ENCODE measurements at regions not wholly inside any gene's neighbourhood (a gene's known extent, or its start where the extent isn't known, plus 50 kb on each side); places are given as distances from the start of the nearest gene placed in this dataset.
"Not testable (repeated sequence)": the region's sequence is repeated elsewhere in the genome, so short reads cannot be mapped to it uniquely, and the experiment has no call there.

DNA sequence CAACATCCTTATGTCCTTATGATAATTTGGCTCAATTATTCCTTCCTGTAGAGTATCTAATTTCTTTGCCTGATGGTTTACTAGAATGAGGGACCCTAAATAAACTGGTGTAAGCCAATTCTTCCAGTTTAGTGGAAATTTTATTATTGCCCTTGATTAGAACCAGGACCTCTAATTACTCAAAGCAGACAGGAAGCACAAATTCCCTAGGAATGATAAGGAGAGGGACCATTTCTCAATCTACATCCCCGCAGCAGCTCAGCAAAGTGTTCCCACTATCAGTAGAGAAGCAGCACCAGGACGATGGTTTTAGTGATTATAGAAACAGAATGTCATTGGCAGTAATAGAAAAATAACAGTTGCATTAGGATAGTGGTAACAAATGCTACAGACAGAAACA is 97.1 kb downstream of the PLPPR4 start:
- Mint-ChIP-seq H3K36me3 (ENCODE audit: low read depth) (no peaks in the 10 kb centered on the region), H3K4me1 (ENCODE audit: low read depth) (no peaks in the 10 kb centered on the region), H3K27ac (no peak overlapping the region), H3K4me3 (ENCODE audit: low read depth) (no peak overlapping the region), H3K9me3 (no peaks in the 10 kb centered on the region), H3K27me3 (ENCODE audit: low read depth) (no peaks in the 10 kb centered on the region)
- no peak for DNase-seq (ENCODE audit: low spot score)
- intact Hi-C loops (cut with micrococcal nuclease) = no loop called here

DNA sequence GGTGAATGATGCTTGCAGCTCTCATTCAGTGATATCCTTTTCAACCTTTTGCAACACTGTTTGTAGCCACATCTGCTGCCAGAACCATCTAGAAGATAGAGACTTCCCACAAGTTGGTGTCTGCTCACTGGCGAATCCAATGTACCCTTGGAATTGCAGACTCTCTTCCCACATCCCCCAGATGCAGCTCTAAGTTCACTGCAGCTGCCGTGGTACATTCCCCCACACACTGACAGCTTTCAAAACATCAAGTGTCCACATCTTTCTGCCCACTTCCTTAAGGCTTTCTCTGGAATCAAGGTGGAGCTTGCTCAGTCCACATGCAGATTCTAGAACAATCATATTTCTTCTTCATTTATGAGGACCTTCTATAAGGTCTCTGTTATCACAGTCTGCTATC is 99.2 kb downstream of the PLPPR4 start:
- H3K27ac Mint-ChIP-seq = no peak overlapping the region

GRCh38 chr1:99365141-99365540 is 100.8 kb downstream of the PLPPR4 start:
- Mint-ChIP-seq H3K4me1 (ENCODE audit: low read depth) (no peaks in the 10 kb centered on the region), H3K36me3 (ENCODE audit: low read depth) (no peaks in the 10 kb centered on the region), H3K27ac (no peak overlapping the region), H3K4me3 (ENCODE audit: low read depth) (no peak overlapping the region), H3K27me3 (ENCODE audit: low read depth) (no peaks in the 10 kb centered on the region), H3K9me3 (no peaks in the 10 kb centered on the region)
- intact Hi-C loops (cut with micrococcal nuclease) = no loop called here
- DNase-seq (ENCODE audit: low spot score) = no peak

More for the DNA sequence above, 99.2 kb downstream of the PLPPR4 start:
- H3K36me3 Mint-ChIP-seq (ENCODE audit: low read depth) = no peaks in the 10 kb centered on the region
- DNase-seq (ENCODE audit: low spot score) = no peak
- H3K9me3 Mint-ChIP-seq = no peaks in the 10 kb centered on the region
- intact Hi-C loops (cut with micrococcal nuclease) = no loop called here
- no peak overlapping the region for H3K4me3 Mint-ChIP-seq (ENCODE audit: low read depth)
- H3K27me3 Mint-ChIP-seq (ENCODE audit: low read depth) = no peaks in the 10 kb centered on the region
- no peaks in the 10 kb centered on the region for H3K4me1 Mint-ChIP-seq (ENCODE audit: low read depth)

DNA sequence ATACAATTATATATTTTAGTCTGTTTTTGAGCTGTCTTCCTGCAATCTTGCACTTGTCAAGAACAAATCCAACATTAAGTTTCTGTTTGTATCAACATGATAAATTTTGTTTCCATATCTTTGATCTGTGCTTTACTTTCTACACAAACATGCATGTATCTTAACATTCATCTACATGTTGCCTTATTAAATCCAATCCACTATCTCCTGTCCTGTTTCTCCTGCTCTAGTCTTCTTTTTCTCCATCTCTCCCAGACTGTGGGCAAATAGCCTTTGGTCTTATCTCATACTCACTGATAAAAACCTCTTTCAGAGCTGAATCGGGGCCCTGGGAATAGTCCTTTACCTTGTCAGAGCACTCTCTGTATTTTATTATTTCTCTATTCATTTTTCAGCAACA is 101.3 kb downstream of the PLPPR4 start:
- Mint-ChIP-seq H3K4me3 (ENCODE audit: low read depth) (no peak overlapping the region), H3K9me3 (no peaks in the 10 kb centered on the region), H3K4me1 (ENCODE audit: low read depth) (no peaks in the 10 kb centered on the region), H3K27ac (no peak overlapping the region), H3K36me3 (ENCODE audit: low read depth) (no peaks in the 10 kb centered on the region), H3K27me3 (ENCODE audit: low read depth) (no peaks in the 10 kb centered on the region)
- intact Hi-C loops (cut with micrococcal nuclease) = no loop called here
- no peak for DNase-seq (ENCODE audit: low spot score)

- intact Hi-C loops (cut with micrococcal nuclease) = no loop called here
- Mint-ChIP-seq H3K27me3 (ENCODE audit: low read depth) (no peaks in the 10 kb centered on the region), H3K4me3 (ENCODE audit: low read depth) (no peak overlapping the region), H3K4me1 (ENCODE audit: low read depth) (no peaks in the 10 kb centered on the region), H3K27ac (no peak overlapping the region), H3K9me3 (no peaks in the 10 kb centered on the region), H3K36me3 (ENCODE audit: low read depth) (no peaks in the 10 kb centered on the region)
- no peak for DNase-seq (ENCODE audit: low spot score)
Observed at GRCh38 chr1:99369154-99369553, 104.9 kb downstream of the PLPPR4 start.

DNA sequence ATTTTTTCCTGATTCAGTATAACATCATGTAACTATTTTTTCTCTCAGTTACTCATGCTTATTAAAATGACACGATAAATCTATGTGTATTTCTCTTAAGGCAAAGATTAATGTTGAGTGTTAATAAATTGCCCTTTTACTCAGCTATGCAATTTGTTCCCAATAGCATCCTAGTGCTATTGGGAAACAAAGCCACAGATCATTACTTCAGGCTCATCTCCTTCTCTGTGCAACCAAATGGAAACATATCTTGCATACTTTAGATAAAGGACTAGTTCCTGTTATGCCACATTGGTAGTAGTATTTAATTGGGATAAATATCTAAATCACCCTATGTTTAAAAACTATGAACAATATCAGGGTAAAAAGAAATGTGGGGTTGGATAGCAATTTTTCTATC is 106.2 kb downstream of the PLPPR4 start:
- intact Hi-C loops (cut with micrococcal nuclease) = no loop called here
- Mint-ChIP-seq H3K4me1 (ENCODE audit: low read depth) (no peaks in the 10 kb centered on the region), H3K27ac (no peak overlapping the region), H3K9me3 (no peaks in the 10 kb centered on the region), H3K4me3 (ENCODE audit: low read depth) (no peak overlapping the region), H3K27me3 (ENCODE audit: low read depth) (no peaks in the 10 kb centered on the region), H3K36me3 (ENCODE audit: low read depth) (no peaks in the 10 kb centered on the region)
- DNase-seq (ENCODE audit: low spot score) = no peak

DNA sequence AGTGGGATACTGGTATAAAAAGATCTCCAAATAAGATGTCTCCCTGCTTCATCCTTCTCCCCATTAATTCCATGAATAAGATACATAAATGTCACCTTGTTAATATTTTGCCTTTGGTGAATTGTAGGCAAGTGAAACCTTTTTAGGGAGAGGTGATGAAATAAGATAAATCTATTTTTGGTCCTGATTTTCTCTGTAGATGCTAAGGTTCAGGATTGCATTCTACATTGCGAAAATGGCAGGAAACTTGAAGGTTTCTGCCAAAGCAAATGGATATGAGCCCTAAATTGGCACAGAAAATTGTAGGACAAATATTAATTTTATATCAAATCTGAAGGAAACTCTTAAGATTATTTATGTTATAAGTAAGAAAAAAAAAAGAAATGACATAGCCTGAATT is 107.1 kb downstream of the PLPPR4 start:
- Mint-ChIP-seq H3K9me3 (no peaks in the 10 kb centered on the region), H3K4me1 (ENCODE audit: low read depth) (no peaks in the 10 kb centered on the region)
- intact Hi-C loops (cut with micrococcal nuclease) = no loop called here

DNA sequence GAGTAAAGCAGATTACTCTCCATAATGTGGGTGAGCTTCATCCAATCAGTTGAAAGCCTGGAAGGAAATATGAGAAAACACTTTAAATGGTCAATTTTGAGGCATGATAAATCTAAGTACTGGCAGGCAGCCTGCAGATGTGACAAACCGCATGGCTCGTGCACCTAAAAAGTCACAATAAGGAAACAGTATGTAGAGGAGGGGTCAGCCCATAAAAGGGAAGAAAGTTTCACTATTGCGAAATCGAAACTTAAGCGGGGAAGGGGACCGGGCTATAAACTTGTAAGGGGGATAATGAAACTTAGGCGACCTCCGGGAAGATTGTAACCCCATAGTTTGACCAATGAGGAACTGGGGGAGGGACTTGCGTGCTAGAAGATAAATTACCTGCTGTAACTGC is 109.8 kb downstream of the PLPPR4 start:
- H3K36me3 Mint-ChIP-seq (ENCODE audit: low read depth) = no peaks in the 10 kb centered on the region
- no peak overlapping the region for H3K4me3 Mint-ChIP-seq (ENCODE audit: low read depth)
- intact Hi-C loops (cut with micrococcal nuclease) = no loop called here
- no peak for DNase-seq (ENCODE audit: low spot score)
- H3K9me3 Mint-ChIP-seq = no peaks in the 10 kb centered on the region
- no peak overlapping the region for H3K27ac Mint-ChIP-seq
- H3K27me3 Mint-ChIP-seq (ENCODE audit: low read depth) = no peaks in the 10 kb centered on the region
- no peaks in the 10 kb centered on the region for H3K4me1 Mint-ChIP-seq (ENCODE audit: low read depth)

More for the DNA sequence above, 107.1 kb downstream of the PLPPR4 start:
- Mint-ChIP-seq H3K4me3 (ENCODE audit: low read depth) (no peak overlapping the region), H3K27ac (no peak overlapping the region), H3K36me3 (ENCODE audit: low read depth) (no peaks in the 10 kb centered on the region), H3K27me3 (ENCODE audit: low read depth) (no peaks in the 10 kb centered on the region)
- DNase-seq (ENCODE audit: low spot score) = no peak

DNA sequence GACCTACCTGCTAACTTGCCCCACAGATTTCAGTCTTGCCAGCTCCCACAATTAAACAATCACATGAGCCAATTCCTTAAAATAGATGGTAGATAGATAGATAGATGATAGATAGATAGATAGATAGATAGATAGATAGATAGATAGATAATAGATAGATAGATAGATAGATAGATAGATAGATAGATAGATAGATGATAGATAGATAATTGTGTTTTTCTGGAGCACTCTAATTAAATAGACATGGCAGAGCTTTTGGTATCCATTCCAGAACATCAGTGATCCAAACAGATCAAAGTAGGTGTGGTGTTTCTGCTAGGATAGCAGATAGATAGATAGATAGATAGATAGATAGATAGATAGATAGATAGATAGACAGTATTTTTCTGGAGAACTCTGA is 110.4 kb downstream of the PLPPR4 start:
- H3K4me3 Mint-ChIP-seq (ENCODE audit: low read depth); H3K4me1 Mint-ChIP-seq (ENCODE audit: low read depth); H3K27me3 Mint-ChIP-seq (ENCODE audit: low read depth); DNase-seq (ENCODE audit: low spot score); intact Hi-C loops (cut with micrococcal nuclease); H3K9me3 Mint-ChIP-seq; H3K36me3 Mint-ChIP-seq (ENCODE audit: low read depth); H3K27ac Mint-ChIP-seq: not testable (repeated sequence)

DNA sequence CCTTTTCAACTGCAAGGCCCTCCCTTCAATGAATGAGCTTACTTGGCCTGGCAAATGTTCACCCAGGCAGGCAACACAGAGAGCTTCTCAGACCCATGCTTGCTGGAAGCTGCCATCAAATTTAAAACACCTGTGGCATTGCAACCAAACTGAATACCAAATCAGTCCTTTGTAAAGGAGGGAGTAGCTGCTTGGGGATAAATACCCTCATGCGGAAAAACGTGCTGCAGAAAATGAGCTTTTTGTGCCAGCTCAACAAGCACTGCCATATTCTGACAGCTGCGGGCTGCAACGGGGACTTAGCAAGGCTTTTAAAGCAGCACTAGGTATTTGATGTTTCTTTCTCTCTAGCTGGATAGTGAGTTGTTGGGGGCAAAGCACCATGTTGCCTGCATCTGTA is 119.7 kb downstream of the PLPPR4 start:
- Mint-ChIP-seq H3K9me3 (no peaks in the 10 kb centered on the region), H3K27ac (no peak overlapping the region), H3K27me3 (ENCODE audit: low read depth) (no peaks in the 10 kb centered on the region), H3K4me3 (ENCODE audit: low read depth) (no peak overlapping the region), H3K4me1 (ENCODE audit: low read depth) (no peaks in the 10 kb centered on the region), H3K36me3 (ENCODE audit: low read depth) (no peaks in the 10 kb centered on the region)
- intact Hi-C loops (cut with micrococcal nuclease) = no loop called here
- DNase-seq (ENCODE audit: low spot score) = no peak

DNA sequence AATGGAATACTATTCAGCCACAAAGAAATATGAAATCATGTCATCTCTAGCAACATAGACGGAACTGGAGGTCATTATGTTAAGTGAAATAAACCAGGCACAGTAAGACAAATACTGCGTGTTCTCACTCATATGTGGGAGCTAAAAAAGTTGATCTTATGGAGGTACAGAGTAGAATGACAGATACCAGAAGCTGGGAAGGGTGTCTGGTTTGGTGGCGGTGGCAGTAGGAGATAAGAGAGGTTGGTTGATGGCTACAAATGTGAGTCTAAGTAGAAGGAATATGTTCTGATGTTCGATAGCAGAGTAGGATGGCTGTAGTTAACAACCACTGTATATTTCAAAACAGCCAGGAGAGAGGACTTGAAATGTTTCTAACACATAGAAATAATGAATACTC is 121.6 kb downstream of the PLPPR4 start:
- intact Hi-C loops (cut with micrococcal nuclease) = no loop called here
- Mint-ChIP-seq H3K4me1 (ENCODE audit: low read depth) (no peaks in the 10 kb centered on the region), H3K27me3 (ENCODE audit: low read depth) (no peaks in the 10 kb centered on the region)

DNA sequence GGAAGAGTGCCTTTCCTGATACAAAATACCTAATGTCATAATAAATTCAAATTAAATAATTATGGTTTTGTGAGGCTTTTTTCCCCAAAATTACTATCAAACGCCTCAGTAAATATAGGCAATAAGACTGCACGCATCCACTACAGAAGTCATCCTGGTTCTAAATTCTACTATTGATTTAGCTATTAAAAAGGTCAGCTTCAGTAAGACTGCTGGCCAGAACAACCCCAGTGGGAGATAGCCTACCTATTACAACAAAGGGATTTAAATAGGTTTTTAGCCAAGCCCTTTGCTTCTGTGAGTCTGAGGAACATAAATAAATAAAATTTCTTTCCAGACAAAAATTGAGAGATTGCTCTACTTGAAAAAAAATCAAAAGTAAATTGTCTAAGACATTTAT is 132.1 kb downstream of the PLPPR4 start:
- no peak for DNase-seq (ENCODE audit: low spot score)
- H3K4me1 Mint-ChIP-seq (ENCODE audit: low read depth) = no peaks in the 10 kb centered on the region
- intact Hi-C loops (cut with micrococcal nuclease) = no loop called here
- H3K36me3 Mint-ChIP-seq (ENCODE audit: low read depth) = no peaks in the 10 kb centered on the region
- no peaks in the 10 kb centered on the region for H3K27me3 Mint-ChIP-seq (ENCODE audit: low read depth)
- H3K9me3 Mint-ChIP-seq = no peaks in the 10 kb centered on the region
- H3K4me3 Mint-ChIP-seq (ENCODE audit: low read depth) = no peak overlapping the region
- no peak overlapping the region for H3K27ac Mint-ChIP-seq

More for the DNA sequence above, 121.6 kb downstream of the PLPPR4 start:
- no peak for DNase-seq (ENCODE audit: low spot score)
- Mint-ChIP-seq H3K27ac (no peak overlapping the region), H3K36me3 (ENCODE audit: low read depth) (no peaks in the 10 kb centered on the region), H3K9me3 (no peaks in the 10 kb centered on the region), H3K4me3 (ENCODE audit: low read depth) (no peak overlapping the region)

GRCh38 chr1:99397029-99397428 is 132.7 kb downstream of the PLPPR4 start:
- no peaks in the 10 kb centered on the region for H3K9me3 Mint-ChIP-seq
- no peak for DNase-seq (ENCODE audit: low spot score)
- intact Hi-C loops (cut with micrococcal nuclease) = no loop called here
- no peaks in the 10 kb centered on the region for H3K4me1 Mint-ChIP-seq (ENCODE audit: low read depth)
- H3K36me3 Mint-ChIP-seq (ENCODE audit: low read depth) = no peaks in the 10 kb centered on the region
- no peak overlapping the region for H3K27ac Mint-ChIP-seq
- no peak overlapping the region for H3K4me3 Mint-ChIP-seq (ENCODE audit: low read depth)
- H3K27me3 Mint-ChIP-seq (ENCODE audit: low read depth) = no peaks in the 10 kb centered on the region

GRCh38 chr1:99397863-99398262 is 133.6 kb downstream of the PLPPR4 start:
- H3K36me3 Mint-ChIP-seq (ENCODE audit: low read depth) = no peaks in the 10 kb centered on the region
- no peak overlapping the region for H3K4me3 Mint-ChIP-seq (ENCODE audit: low read depth)
- intact Hi-C loops (cut with micrococcal nuclease) = no loop called here
- no peak for DNase-seq (ENCODE audit: low spot score)
- H3K27me3 Mint-ChIP-seq (ENCODE audit: low read depth) = no peaks in the 10 kb centered on the region
- no peak overlapping the region for H3K27ac Mint-ChIP-seq
- no peaks in the 10 kb centered on the region for H3K4me1 Mint-ChIP-seq (ENCODE audit: low read depth)
- H3K9me3 Mint-ChIP-seq = no peaks in the 10 kb centered on the region
